ENCODE measurements at regions not wholly inside any gene's neighbourhood (a gene's known extent, or its start where the extent isn't known, plus 50 kb on each side); places are given as distances from the start of the nearest gene placed in this dataset.

DNA sequence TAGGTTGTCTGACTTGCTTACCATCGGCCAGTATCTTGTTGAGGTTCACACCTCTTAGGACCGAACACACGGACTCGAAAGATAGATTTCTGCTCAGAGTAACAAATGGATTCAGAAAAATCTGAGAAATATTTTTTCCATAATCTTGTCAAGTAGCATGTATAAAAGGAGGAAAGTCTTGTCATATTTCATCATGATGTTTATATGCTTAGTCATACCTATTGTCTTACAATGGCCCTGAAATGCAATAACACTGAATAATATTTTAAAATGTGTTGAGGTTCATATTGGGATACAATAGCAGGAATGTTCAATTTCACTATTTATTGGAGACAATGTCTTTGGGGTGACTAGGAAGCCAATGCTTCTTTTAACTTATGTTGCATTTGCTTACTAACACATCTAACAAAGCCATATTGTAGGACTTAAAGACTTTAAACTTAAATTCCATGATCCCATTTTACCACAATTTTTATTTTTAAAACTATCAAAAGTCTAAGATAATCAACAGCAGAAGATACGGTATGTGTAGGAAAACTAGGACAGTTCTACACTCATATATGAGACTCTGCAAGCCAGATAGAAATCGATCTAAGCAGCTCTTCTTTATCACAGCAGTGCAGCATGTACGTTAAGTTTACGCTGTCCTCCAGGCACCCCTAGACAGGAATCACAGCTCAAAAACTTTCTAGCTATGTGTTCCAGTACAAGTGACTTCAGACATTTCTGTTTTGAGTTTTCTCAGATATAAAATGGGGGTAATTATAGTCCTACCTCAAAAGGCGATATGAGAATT lies 135.7 kb upstream of the CAV2 start:
- ATAC-seq, result peak; percentile 67
- TF ChIP-seq GLIS3 (CRISPR knock-in tag; IDR thresholded peaks at IDR 0.05), result no peak
- TF ChIP-seq ZFP3 (CRISPR knock-in tag; IDR thresholded peaks at IDR 0.05), result no peak
- no peak for TF ChIP-seq SNAI2 (CRISPR knock-in tag; IDR thresholded peaks at IDR 0.05)
- no peak for TF ChIP-seq ZC3H10 (CRISPR knock-in tag; IDR thresholded peaks at IDR 0.05)
- no peak for TF ChIP-seq BACH2 (CRISPR knock-in tag; IDR thresholded peaks at IDR 0.05; ENCODE audit: borderline replicate concordance)
- TF ChIP-seq ESRRG (CRISPR knock-in tag; IDR thresholded peaks at IDR 0.05), result no peak
- no peak for TF ChIP-seq ZNF565 (CRISPR knock-in tag; conservative IDR thresholded peaks at IDR 0.05; ENCODE audit: low read depth)
- TF ChIP-seq ZFP30 (CRISPR knock-in tag; IDR thresholded peaks at IDR 0.05), result no peak
- no peak for TF ChIP-seq CSDC2 (CRISPR knock-in tag; IDR thresholded peaks at IDR 0.05)
- TF ChIP-seq, protein P1, sequence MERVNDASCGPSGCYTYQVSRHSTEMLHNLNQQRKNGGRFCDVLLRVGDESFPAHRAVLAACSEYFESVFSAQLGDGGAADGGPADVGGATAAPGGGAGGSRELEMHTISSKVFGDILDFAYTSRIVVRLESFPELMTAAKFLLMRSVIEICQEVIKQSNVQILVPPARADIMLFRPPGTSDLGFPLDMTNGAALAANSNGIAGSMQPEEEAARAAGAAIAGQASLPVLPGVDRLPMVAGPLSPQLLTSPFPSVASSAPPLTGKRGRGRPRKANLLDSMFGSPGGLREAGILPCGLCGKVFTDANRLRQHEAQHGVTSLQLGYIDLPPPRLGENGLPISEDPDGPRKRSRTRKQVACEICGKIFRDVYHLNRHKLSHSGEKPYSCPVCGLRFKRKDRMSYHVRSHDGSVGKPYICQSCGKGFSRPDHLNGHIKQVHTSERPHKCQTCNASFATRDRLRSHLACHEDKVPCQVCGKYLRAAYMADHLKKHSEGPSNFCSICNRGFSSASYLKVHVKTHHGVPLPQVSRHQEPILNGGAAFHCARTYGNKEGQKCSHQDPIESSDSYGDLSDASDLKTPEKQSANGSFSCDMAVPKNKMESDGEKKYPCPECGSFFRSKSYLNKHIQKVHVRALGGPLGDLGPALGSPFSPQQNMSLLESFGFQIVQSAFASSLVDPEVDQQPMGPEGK (CRISPR knock-in tag; IDR thresholded peaks at IDR 0.05; ENCODE audit: borderline replicate concordance), result no peak
- no peak for TF ChIP-seq ARNTL (CRISPR knock-in tag; IDR thresholded peaks at IDR 0.05; ENCODE audit: borderline replicate concordance, low read depth)
- TF ChIP-seq, protein P2, sequence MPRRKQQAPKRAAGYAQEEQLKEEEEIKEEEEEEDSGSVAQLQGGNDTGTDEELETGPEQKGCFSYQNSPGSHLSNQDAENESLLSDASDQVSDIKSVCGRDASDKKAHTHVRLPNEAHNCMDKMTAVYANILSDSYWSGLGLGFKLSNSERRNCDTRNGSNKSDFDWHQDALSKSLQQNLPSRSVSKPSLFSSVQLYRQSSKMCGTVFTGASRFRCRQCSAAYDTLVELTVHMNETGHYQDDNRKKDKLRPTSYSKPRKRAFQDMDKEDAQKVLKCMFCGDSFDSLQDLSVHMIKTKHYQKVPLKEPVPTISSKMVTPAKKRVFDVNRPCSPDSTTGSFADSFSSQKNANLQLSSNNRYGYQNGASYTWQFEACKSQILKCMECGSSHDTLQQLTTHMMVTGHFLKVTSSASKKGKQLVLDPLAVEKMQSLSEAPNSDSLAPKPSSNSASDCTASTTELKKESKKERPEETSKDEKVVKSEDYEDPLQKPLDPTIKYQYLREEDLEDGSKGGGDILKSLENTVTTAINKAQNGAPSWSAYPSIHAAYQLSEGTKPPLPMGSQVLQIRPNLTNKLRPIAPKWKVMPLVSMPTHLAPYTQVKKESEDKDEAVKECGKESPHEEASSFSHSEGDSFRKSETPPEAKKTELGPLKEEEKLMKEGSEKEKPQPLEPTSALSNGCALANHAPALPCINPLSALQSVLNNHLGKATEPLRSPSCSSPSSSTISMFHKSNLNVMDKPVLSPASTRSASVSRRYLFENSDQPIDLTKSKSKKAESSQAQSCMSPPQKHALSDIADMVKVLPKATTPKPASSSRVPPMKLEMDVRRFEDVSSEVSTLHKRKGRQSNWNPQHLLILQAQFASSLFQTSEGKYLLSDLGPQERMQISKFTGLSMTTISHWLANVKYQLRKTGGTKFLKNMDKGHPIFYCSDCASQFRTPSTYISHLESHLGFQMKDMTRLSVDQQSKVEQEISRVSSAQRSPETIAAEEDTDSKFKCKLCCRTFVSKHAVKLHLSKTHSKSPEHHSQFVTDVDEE (CRISPR knock-in tag; IDR thresholded peaks at IDR 0.05), result no peak
- no peak for TF ChIP-seq TOX (CRISPR knock-in tag; IDR thresholded peaks at IDR 0.05; ENCODE audit: borderline replicate concordance)
- TF ChIP-seq CREB5 (CRISPR knock-in tag; IDR thresholded peaks at IDR 0.05; ENCODE audit: low read depth), result no peak
- no peak for TF ChIP-seq RARB (CRISPR knock-in tag; IDR thresholded peaks at IDR 0.05)
- no peak for TF ChIP-seq OSR1 (CRISPR knock-in tag; IDR thresholded peaks at IDR 0.05)
- TF ChIP-seq ZNF8 (CRISPR knock-in tag; IDR thresholded peaks at IDR 0.05), result no peak
- TF ChIP-seq POU6F1 (CRISPR knock-in tag; IDR thresholded peaks at IDR 0.05; ENCODE audit: borderline replicate concordance, low read depth), result no peak
- TF ChIP-seq ZNF70 (CRISPR knock-in tag; IDR thresholded peaks at IDR 0.05), result no peak

- ATAC-seq, result no peak
- no peak for TF ChIP-seq RARB (CRISPR knock-in tag; IDR thresholded peaks at IDR 0.05)
- no peak for TF ChIP-seq TCF4 (CRISPR knock-in tag; IDR thresholded peaks at IDR 0.05; ENCODE audit: borderline replicate concordance)
- TF ChIP-seq ZNF565 (CRISPR knock-in tag; conservative IDR thresholded peaks at IDR 0.05; ENCODE audit: low read depth), result no peak
- TF ChIP-seq ESRRG (CRISPR knock-in tag; IDR thresholded peaks at IDR 0.05), result no peak
- no peak for TF ChIP-seq PPARA (CRISPR knock-in tag; IDR thresholded peaks at IDR 0.05; ENCODE audit: borderline replicate concordance)
- no peak for TF ChIP-seq ZNF70 (CRISPR knock-in tag; IDR thresholded peaks at IDR 0.05)
- TF ChIP-seq, protein P2 (CRISPR knock-in tag; IDR thresholded peaks at IDR 0.05), result no peak
- no peak for TF ChIP-seq POU6F1 (CRISPR knock-in tag; IDR thresholded peaks at IDR 0.05; ENCODE audit: borderline replicate concordance, low read depth)
- TF ChIP-seq ZNF8 (CRISPR knock-in tag; IDR thresholded peaks at IDR 0.05), result no peak
- no peak for TF ChIP-seq ZC3H10 (CRISPR knock-in tag; IDR thresholded peaks at IDR 0.05)
- TF ChIP-seq, protein P1 (CRISPR knock-in tag; IDR thresholded peaks at IDR 0.05; ENCODE audit: borderline replicate concordance), result no peak
- TF ChIP-seq BACH2 (CRISPR knock-in tag; IDR thresholded peaks at IDR 0.05; ENCODE audit: borderline replicate concordance), result no peak
- no peak for TF ChIP-seq CREB5 (CRISPR knock-in tag; IDR thresholded peaks at IDR 0.05; ENCODE audit: low read depth)
Measured at GRCh38 chr7:116364469-116364868, 135.1 kb upstream of the CAV2 start.

Data from SK-N-SH treated with all-trans-retinoic acid at 6 μM for 48 hours (cell line).